SK-N-MC (cell line): ENCODE measurements at regions not wholly inside any gene's neighbourhood (a gene's known extent, or its start where the extent isn't known, plus 50 kb on each side); places are given as distances from the start of the nearest gene placed in this dataset.

Source experiments
- DNase-seq: peaks from one replicate; pipeline ENCODE4 v3.0.0-alpha.2; 2011; ENCODE audit warnings: low read depth, low spot score
- H3K27ac ChIP-seq: fragments of 200-600 bp; sonication (generic); 2 replicates; pipeline ENCODE4 v1.5.1; 2016; ENCODE audit warnings: mixed run types
- H3K36me3 ChIP-seq: fragments of 200-600 bp; sonication (generic); 2 replicates; pipeline ENCODE4 v1.6.1; 2017; ENCODE audit warnings: antibody characterized with exemption, low read length, mixed read lengths; ENCODE audit not compliant: insufficient read depth
- H3K4me3 ChIP-seq: fragments of 200-600 bp; sonication (generic); 2 replicates; pipeline ENCODE4 v1.5.1; 2016
- H3K9ac ChIP-seq: fragments of 200-600 bp; sonication (generic); 2 replicates; pipeline ENCODE4 v1.8.0; 2017; ENCODE audit warnings: mixed run types, mixed read lengths; ENCODE audit not compliant: insufficient read length
- H3K9me3 ChIP-seq: fragments of 200-600 bp; sonication (generic); 2 replicates; pipeline ENCODE4 v1.6.1; 2017; ENCODE audit warnings: low read depth, mild to moderate bottlenecking, antibody characterized with exemption, low read length, moderate library complexity, mixed read lengths
- EZH2 ChIP-seq: fragments of 200-600 bp; sonication (generic); IDR thresholded peaks from one replicate; pipeline ENCODE4 v1.6.1; 2017; ENCODE audit warnings: antibody characterized with exemption
- FOXP2 ChIP-seq: optimal IDR thresholded peaks from 2 replicates; pipeline ENCODE3; 2011; ENCODE audit warnings: mild to moderate bottlenecking, moderate library complexity; ENCODE audit not compliant: insufficient read depth; ENCODE audit errors: extremely low read length, control extremely low read depth
- POLR2AphosphoS5 ChIP-seq: IDR thresholded peaks from 2 replicates; pipeline ENCODE4 v1.6.1; 2012; ENCODE audit warnings: mild to moderate bottlenecking, low read depth, low read length, borderline replicate concordance

DNA sequence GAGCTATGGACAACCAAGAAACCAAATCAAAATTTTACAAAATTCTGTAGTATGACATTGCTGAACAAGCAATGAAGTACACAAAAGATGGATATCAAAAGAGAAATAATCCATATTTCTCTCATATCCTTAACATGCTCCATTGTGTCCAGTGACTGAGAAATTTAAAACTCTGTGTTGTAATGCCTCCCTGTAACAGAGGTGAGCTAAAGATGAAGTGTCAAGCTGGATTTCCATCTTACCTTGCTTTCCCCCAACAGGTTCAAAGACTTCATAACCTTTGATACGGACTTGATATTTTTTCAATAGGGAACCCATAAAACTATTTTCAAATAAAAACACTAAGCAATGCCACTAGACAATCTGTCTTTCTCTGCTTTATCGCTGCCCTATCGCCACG, 95.7 kb upstream of the SERTAD2 start:
- Histone ChIP-seq H3K9me3 (no peaks in the 10 kb centered on the region), H3K27ac (peak overlapping the region; percentile 77; the same call in 1 of the 2 replicates), H3K9ac (peak overlapping the region; percentile 75), H3K36me3 (no peaks in the 10 kb centered on the region), H3K4me3 (peak overlapping the region; percentile 87)
- TF ChIP-seq EZH2 (no peak), POLR2AphosphoS5 (no peak), FOXP2 (no peak)
- no peak for DNase-seq

DNA sequence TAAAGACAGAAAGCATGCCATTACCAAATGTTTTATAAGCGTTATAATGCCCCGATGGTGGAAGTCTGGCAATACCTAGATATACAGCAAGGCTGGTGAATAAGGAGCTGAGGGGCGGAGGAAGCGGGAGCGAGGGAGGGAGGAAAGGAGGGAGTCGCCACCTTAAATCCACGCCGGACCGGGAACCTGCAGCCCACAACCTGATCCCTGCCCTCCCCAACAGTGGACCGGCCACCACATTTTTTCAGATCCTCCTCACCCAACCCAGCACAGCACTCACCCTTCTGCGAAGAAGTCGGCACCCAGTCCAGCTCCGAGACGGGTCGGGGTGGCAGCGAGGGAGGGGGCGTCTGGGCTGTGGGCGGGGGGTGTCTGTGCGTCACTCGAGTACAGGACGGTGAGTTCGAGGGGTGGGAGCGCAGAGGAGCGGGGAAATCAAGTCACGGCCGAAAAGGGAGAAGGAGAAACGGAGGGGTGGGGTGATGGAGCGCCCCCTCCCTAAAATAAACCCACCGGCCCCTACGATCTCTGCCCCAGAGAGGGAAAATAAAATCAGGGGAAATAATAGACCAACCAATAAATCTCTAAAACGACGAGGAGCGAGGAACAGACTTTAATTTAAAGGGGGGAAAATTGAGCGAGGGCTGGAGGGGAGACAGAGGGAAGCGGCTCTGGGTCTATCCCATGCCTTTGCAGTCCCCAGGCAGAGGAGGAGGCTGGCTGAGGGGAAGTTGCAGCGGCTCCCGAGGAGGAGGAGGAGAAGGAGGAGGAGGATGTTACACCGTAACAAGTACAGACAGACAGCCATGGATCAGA, 96.5 kb upstream of the SERTAD2 start:
- H3K9me3 ChIP-seq, result no peaks in the 10 kb centered on the region
- peak overlapping the region; percentile 75 for H3K9ac ChIP-seq
- no peak for TF ChIP-seq EZH2
- no peak for TF ChIP-seq POLR2AphosphoS5
- no peak for TF ChIP-seq FOXP2
- H3K27ac ChIP-seq, result peak overlapping the region; percentile 54; the same call in 1 of the 2 replicates
- H3K4me3 ChIP-seq, result peak overlapping the region; percentile 87
- DNase-seq, result peak; percentile 34
- H3K36me3 ChIP-seq, result no peaks in the 10 kb centered on the region

DNA sequence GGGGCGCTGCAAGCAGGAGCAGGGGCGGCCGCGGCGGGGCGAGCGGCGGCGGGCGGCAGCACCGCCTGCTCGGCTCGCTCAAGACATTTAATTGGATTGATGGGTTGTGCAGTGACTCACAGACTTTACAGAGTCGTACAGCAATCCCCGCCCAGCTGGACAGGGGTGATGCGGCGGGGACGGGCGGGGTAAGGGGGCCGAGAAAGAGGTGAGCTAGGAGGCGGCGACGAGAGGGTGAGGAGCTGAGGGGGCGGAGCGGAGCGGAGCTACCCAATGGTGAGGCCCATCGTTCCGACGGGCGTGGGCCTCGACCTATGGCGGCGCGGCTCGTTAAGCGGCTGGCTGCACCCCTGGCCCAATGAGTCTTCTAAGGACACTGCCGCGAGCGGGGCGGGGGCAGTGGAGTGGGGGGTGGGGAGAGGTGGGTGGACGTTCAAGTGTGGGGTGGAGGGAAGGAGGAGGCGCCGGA, 97.1 kb upstream of the SERTAD2 start:
- TF ChIP-seq POLR2AphosphoS5 (peak; percentile 50; the same call in 1 of the 2 replicates), FOXP2 (no peak), EZH2 (no peak)
- H3K9ac ChIP-seq, result peak overlapping the region; percentile 75
- peak overlapping the region; percentile 87 for H3K4me3 ChIP-seq
- H3K36me3 ChIP-seq, result no peaks in the 10 kb centered on the region
- H3K9me3 ChIP-seq, result no peaks in the 10 kb centered on the region
- peak overlapping the region; percentile 54; the same call in 1 of the 2 replicates for H3K27ac ChIP-seq
- DNase-seq, result peak; percentile 75

DNA sequence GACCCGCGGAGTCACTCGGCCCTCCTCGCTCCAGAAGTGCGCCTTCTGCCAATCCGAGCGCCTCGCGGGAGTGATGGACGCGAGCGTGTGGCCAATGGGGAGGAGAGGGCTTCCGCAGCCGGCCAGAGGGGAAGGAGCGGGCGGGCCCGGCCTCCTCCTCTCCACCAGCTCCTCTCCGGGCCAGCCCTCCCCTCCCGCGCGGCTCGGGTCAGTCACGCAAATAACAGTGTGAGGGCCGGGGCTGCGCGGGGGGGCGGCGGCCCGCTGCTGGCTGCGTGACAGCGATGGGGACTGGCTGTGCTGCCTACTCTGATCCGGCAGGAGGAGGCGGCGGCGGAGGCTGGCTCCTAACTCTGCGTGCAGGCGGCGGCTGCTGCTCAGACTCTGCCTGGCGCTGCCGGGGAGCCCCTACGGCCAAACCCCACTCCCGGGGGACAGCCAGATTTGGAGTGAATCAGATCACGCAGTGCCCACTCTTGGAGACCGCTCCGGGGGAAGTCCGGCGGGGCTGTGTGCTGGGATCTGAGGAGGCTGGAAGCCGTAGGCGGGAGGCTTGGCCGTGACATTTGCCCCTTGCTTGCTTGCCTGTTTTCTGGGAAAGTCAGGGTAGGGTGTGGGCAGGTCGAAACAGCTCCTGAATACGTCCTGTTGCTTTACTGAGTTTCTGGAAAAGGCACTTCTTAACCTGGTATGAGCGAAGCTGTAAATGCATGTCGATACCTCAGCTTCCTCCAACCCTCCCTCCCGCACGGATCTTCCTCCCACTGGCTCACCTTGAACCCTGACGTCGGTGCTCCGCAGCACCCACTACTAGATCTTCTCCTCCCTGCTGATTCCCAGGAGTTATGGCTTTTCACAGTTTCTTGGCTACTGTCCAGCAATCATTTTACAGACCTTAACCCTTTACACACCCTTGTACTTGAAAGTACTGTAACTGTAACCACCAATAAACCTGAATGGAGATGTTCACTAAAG, 97.9 kb upstream of the SERTAD2 start:
- no peak overlapping the region for H3K27ac ChIP-seq
- no peaks in the 10 kb centered on the region for H3K9me3 ChIP-seq
- H3K9ac ChIP-seq, result peak overlapping the region; percentile 66
- no peak for DNase-seq
- H3K36me3 ChIP-seq, result no peaks in the 10 kb centered on the region
- TF ChIP-seq POLR2AphosphoS5 (peak; percentile 66; the same call in 1 of the 2 replicates), FOXP2 (no peak)
- H3K4me3 ChIP-seq, result peak overlapping the region; percentile 87

DNA sequence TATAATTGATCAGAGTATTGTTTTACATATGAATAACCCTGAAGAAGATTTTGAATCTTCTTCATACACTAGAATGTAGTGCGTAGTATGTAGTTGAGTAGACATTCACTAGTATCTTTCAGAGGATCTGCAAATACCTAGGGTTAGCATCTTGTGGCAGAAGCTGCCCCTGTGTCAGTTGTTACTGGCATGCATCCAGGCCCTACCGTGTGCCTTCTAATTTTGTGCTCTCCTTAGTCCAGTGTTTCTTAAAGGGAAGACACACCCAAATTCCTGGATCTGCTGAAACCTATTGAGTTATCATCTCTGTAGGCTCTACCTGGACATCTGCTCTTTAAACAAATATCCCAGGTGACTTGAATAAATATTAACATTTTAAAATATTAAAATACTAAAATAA, 99.7 kb upstream of the SERTAD2 start:
- Histone ChIP-seq H3K9me3 (no peaks in the 10 kb centered on the region), H3K4me3 (no peak overlapping the region), H3K36me3 (no peaks in the 10 kb centered on the region), H3K27ac (no peak overlapping the region), H3K9ac (no peak overlapping the region)
- TF ChIP-seq POLR2AphosphoS5, result no peak
- no peak for DNase-seq

DNA sequence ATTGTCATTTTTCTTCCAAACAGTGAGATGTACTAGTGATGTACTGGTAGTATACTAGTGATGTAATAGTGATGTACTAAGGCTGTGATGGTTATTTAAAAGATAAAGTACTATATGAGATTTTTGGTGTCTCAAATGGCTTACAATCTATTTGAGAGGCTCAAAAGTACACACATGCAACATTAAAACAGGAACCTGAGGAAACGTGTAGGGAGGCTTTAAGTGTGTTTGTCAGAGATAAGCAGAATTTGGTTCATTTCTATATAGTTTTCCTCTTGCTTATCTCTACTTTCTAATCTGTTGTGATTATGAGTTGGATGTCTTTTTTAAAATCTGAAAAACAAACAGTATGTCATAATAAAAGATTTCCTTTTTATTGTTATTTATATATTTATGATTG, 100.9 kb upstream of the SERTAD2 start:
- no peak for DNase-seq
- no peak overlapping the region for H3K4me3 ChIP-seq

DNA sequence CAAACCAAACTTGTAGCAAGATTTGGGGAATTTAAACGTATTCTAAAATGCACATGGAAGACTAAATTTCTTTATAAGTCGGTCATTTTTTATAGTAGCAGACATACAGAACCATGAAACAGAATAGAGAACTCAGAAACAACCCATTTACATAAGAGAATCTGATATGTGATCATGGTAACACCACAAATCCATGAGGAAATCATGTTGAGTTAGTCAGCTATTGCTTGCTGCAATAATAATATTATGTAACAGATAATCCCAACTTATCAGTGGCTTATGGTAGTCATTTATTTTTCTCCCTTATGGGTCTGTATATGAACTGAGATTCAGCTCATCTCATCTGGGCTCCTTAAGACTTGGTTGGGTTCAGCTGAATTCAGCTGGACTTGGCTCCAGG, 103.4 kb upstream of the SERTAD2 start:
- H3K27ac ChIP-seq, result no peak overlapping the region
- no peak overlapping the region for H3K9ac ChIP-seq
- no peak for DNase-seq
- no peak overlapping the region for H3K4me3 ChIP-seq
- TF ChIP-seq EZH2 (no peak), POLR2AphosphoS5 (no peak), FOXP2 (no peak)
- H3K36me3 ChIP-seq, result no peaks in the 10 kb centered on the region
- no peaks in the 10 kb centered on the region for H3K9me3 ChIP-seq

More for the DNA sequence above, 100.9 kb upstream of the SERTAD2 start:
- Histone ChIP-seq H3K9me3 (no peaks in the 10 kb centered on the region), H3K36me3 (no peaks in the 10 kb centered on the region), H3K27ac (no peak overlapping the region), H3K9ac (no peak overlapping the region)
- TF ChIP-seq EZH2 (no peak), FOXP2 (no peak), POLR2AphosphoS5 (no peak)

DNA sequence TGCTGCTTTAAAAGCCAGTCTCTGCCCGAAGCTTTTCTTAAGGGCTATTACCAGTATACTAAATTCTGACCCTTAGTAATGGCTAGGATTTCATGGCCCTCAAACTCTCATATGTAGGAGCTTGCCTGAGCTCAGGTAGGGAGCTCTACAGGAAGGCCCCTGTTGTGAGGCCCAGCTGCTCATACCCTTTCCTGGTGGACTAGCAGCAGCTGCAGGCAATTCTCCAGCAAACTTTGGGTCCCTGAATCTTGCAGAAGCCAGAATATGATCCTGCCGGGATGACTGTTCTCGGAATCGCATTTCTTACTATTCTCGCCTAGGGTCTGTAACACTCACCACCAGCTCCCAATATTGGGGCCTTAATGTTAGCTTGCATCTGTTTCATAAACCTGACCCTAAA, 106.4 kb upstream of the SERTAD2 start:
- no peak overlapping the region for H3K9ac ChIP-seq
- no peaks in the 10 kb centered on the region for H3K36me3 ChIP-seq
- H3K27ac ChIP-seq, result no peak overlapping the region
- no peak for TF ChIP-seq POLR2AphosphoS5
- TF ChIP-seq FOXP2, result no peak
- TF ChIP-seq EZH2, result no peak
- no peak for DNase-seq
- no peak overlapping the region for H3K4me3 ChIP-seq
- H3K9me3 ChIP-seq, result no peaks in the 10 kb centered on the region
